GM13976 (cell line): ENCODE measurements at regions not wholly inside any gene's neighbourhood (a gene's known extent, or its start where the extent isn't known, plus 50 kb on each side); places are given as distances from the start of the nearest gene placed in this dataset.

Experiments used
- DNase-seq: peaks from one replicate; pipeline ENCODE4 v3.0.0; 2012; ENCODE audit warnings: low spot score
- CTCF ChIP-seq: IDR thresholded peaks from 2 replicates; pipeline ENCODE4 v1.5.1; 2012; ENCODE audit warnings: borderline replicate concordance, mild to moderate bottlenecking; ENCODE audit not compliant: insufficient read depth; ENCODE audit errors: extremely low read depth, missing control alignments, control extremely low read depth
- in situ Hi-C: fragments of 300-500 bp; cut with MboI; formaldehyde crosslinking; loops from one replicate; pipeline ENCODE4 v1.12.0; 2022; ENCODE audit warnings: low sequenced_read_pairs, mixed read lengths, inconsistent platforms; ENCODE audit not compliant: unreplicated experiment

GRCh38 chr13:57452228-57452627 lies 179.3 kb upstream of the PCDH17 start:
- in situ Hi-C loops: no loop called here
- no peak for TF ChIP-seq CTCF
- no peak for DNase-seq

GRCh38 chr13:57470491-57470890 lies 161.1 kb upstream of the PCDH17 start:
- TF ChIP-seq CTCF: no peak
- no peak for DNase-seq
- in situ Hi-C loops: no loop called here

- no peak for DNase-seq
- no peak for TF ChIP-seq CTCF
- in situ Hi-C loops: no loop called here
Observed at GRCh38 chr13:57491318-57491717, 140.2 kb upstream of the PCDH17 start.

GRCh38 chr13:57507752-57508463 lies 123.6 kb upstream of the PCDH17 start:
- in situ Hi-C loops: no loop called here
- no peak for TF ChIP-seq CTCF
- DNase-seq: no peak

GRCh38 chr13:57511603-57512002 lies 119.9 kb upstream of the PCDH17 start:
- in situ Hi-C loops: no loop called here
- DNase-seq: no peak
- TF ChIP-seq CTCF: no peak

- no peak for DNase-seq
- in situ Hi-C loops: no loop called here
- TF ChIP-seq CTCF: no peak
Observed at GRCh38 chr13:57527114-57527735, 104.3 kb upstream of the PCDH17 start.
